Upper lobe of right lung (tissue), 1 donor: ENCODE measurements at regions not wholly inside any gene's neighbourhood (a gene's known extent, or its start where the extent isn't known, plus 50 kb on each side); places are given as distances from the start of the nearest gene placed in this dataset.

Source experiments
- ATAC-seq: fragments of 200-7000 bp; cut with Tn5 transposase; one replicate; pipeline ENCODE4 v1.9.1; 2020; ENCODE audit warnings: mild to moderate bottlenecking, moderate library complexity
- DNase-seq: peaks from one replicate; pipeline ENCODE4 v3.0.0-alpha.2; 2020
- H3K27ac ChIP-seq: fragments of 200-600 bp; one replicate; pipeline ENCODE4 v1.8.0; 2022
- H3K27me3 ChIP-seq: fragments of 200-600 bp; one replicate; pipeline ENCODE4 v1.8.0; 2022; ENCODE audit warnings: mild to moderate bottlenecking
- H3K36me3 ChIP-seq: fragments of 200-600 bp; one replicate; pipeline ENCODE4 v1.8.0; 2022
- H3K4me1 ChIP-seq: fragments of 200-600 bp; one replicate; pipeline ENCODE4 v1.8.0; 2022
- H3K4me3 ChIP-seq: fragments of 200-600 bp; one replicate; pipeline ENCODE4 v1.8.0; 2022; ENCODE audit warnings: mild to moderate bottlenecking
- H3K9me3 ChIP-seq: fragments of 200-600 bp; one replicate; pipeline ENCODE4 v1.8.0; 2022
- intact Hi-C: fragments of 100-400 bp; cut with DNase I; formaldehyde crosslinking; loops from one replicate; pipeline ENCODE4 v1.11.0; 2022
- TF ChIP-seq, protein P1 (sequence below): fragments of 200-600 bp; IDR thresholded peaks from one replicate; pipeline ENCODE4 v1.8.0; 2022; ENCODE audit warnings: antibody characterized with exemption
- donor health status: DM: no; HTN: yes; CAD: no; lungs with severe emphysema.

GRCh38 chr4:159904906-159905305, 802.0 kb downstream of the RAPGEF2 start:
- Histone ChIP-seq H3K27me3 (no peaks in the 10 kb centered on the region), H3K27ac (no peak overlapping the region), H3K9me3 (no peaks in the 10 kb centered on the region), H3K4me3 (no peak overlapping the region), H3K4me1 (no peaks in the 10 kb centered on the region), H3K36me3 (no peaks in the 10 kb centered on the region)
- TF ChIP-seq, protein P1, sequence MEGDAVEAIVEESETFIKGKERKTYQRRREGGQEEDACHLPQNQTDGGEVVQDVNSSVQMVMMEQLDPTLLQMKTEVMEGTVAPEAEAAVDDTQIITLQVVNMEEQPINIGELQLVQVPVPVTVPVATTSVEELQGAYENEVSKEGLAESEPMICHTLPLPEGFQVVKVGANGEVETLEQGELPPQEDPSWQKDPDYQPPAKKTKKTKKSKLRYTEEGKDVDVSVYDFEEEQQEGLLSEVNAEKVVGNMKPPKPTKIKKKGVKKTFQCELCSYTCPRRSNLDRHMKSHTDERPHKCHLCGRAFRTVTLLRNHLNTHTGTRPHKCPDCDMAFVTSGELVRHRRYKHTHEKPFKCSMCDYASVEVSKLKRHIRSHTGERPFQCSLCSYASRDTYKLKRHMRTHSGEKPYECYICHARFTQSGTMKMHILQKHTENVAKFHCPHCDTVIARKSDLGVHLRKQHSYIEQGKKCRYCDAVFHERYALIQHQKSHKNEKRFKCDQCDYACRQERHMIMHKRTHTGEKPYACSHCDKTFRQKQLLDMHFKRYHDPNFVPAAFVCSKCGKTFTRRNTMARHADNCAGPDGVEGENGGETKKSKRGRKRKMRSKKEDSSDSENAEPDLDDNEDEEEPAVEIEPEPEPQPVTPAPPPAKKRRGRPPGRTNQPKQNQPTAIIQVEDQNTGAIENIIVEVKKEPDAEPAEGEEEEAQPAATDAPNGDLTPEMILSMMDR, result no peak
- DNase-seq, result no peak
- intact Hi-C loops, result no loop called here
- no peak for ATAC-seq

DNA sequence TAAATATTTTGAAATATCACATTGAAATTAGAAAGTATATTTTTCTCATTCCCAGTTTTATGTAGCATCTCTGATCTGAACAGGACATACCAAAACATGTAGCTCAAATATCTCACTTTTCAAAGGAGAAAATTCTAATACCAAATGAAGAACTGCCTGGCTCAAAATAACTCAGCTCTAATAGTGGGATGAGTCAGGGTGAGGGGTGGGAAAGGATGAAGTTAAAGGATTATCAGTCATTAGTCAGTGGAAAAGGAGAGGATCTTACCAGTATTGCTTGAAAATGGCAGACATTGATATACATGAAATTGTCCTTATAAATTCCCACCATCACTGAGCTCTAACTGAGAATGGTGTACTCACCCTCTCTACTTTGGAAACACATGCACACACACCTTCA, 803.2 kb downstream of the RAPGEF2 start:
- intact Hi-C loops, result no loop called here
- Histone ChIP-seq H3K36me3 (no peaks in the 10 kb centered on the region), H3K4me3 (no peak overlapping the region)

GRCh38 chr4:159906517-159906916, 803.6 kb downstream of the RAPGEF2 start:
- Histone ChIP-seq H3K4me1 (no peaks in the 10 kb centered on the region), H3K4me3 (no peak overlapping the region), H3K9me3 (no peaks in the 10 kb centered on the region), H3K36me3 (no peaks in the 10 kb centered on the region), H3K27me3 (no peaks in the 10 kb centered on the region), H3K27ac (no peak overlapping the region)
- ATAC-seq, result no peak
- intact Hi-C loops, result no loop called here
- TF ChIP-seq, protein P1, result no peak
- DNase-seq, result no peak

More for the DNA sequence above, 803.2 kb downstream of the RAPGEF2 start:
- TF ChIP-seq, protein P1, result no peak
- Histone ChIP-seq H3K27ac (no peak overlapping the region), H3K9me3 (no peaks in the 10 kb centered on the region), H3K27me3 (no peaks in the 10 kb centered on the region), H3K4me1 (no peaks in the 10 kb centered on the region)
- DNase-seq, result no peak
- ATAC-seq, result no peak

DNA sequence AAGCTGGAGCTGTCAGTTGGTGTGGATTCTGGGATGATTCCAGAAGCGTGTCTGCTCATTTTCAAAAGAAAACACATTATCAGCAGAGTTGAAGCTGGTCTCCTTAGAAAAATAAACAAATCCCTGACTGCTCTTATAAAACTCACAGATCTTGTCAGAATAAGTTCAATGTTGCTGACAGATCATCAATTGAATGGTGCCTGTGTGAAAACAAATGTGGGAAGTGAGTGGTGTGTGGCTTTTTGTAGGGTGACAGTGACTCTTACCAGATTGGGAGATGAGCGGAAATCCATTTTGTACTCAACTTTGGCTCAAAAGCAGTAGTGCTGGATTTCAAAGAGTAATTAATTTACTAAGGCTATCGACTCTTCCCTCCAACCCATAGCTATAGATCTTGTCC, 807.8 kb downstream of the RAPGEF2 start:
- no peaks in the 10 kb centered on the region for H3K4me1 ChIP-seq
- TF ChIP-seq, protein P1, result no peak
- H3K27ac ChIP-seq, result no peak overlapping the region
- no peaks in the 10 kb centered on the region for H3K36me3 ChIP-seq
- intact Hi-C loops, result no loop called here
- H3K27me3 ChIP-seq, result no peaks in the 10 kb centered on the region
- no peak for ATAC-seq
- no peak for DNase-seq
- H3K9me3 ChIP-seq, result no peaks in the 10 kb centered on the region
- H3K4me3 ChIP-seq, result no peak overlapping the region

- intact Hi-C loops, result no loop called here
- H3K4me3 ChIP-seq, result no peak overlapping the region
- TF ChIP-seq, protein P1, result no peak
- no peaks in the 10 kb centered on the region for H3K36me3 ChIP-seq
- H3K4me1 ChIP-seq, result no peaks in the 10 kb centered on the region
- peaks cover 9% of the 10 kb centered on the region for H3K9me3 ChIP-seq
- H3K27ac ChIP-seq, result no peak overlapping the region
- DNase-seq (no peak), ATAC-seq (no peak)
- H3K27me3 ChIP-seq, result no peaks in the 10 kb centered on the region
Observed at GRCh38 chr4:159922119-159922518, 819.2 kb downstream of the RAPGEF2 start.

DNA sequence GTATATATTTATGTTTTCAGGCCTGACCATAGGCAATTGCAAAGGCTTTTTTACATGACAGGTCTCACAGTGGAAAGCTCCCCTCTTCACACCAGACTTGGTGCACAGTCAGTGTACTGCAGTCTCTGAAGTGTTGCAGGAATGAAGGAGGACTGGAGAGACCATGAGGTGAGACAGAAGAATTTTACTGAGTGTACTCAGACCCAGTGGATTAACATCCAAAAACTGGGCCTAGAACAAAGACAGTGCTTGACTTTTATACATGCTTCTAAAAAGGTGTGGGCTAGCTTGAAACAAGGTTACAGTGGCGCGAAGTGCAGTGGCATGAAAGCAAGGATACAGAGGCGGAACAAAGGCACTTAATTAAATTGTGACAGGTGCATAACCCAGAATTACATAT, 822.9 kb downstream of the RAPGEF2 start:
- intact Hi-C loops, result no loop called here
- no peak for DNase-seq
- ATAC-seq, result no peak

More for the DNA sequence above, 822.9 kb downstream of the RAPGEF2 start:
- TF ChIP-seq, protein P1, result no peak
- Histone ChIP-seq H3K4me1 (no peaks in the 10 kb centered on the region), H3K27me3 (no peaks in the 10 kb centered on the region), H3K27ac (no peak overlapping the region), H3K36me3 (no peaks in the 10 kb centered on the region), H3K4me3 (no peak overlapping the region), H3K9me3 (peaks cover 9% of the 10 kb centered on the region)
